Lower lobe of right lung (tissue), 2 donors: ENCODE measurements at regions not wholly inside any gene's neighbourhood (a gene's known extent, or its start where the extent isn't known, plus 50 kb on each side); places are given as distances from the start of the nearest gene placed in this dataset.
A peak's percentile ranks its signal among the peaks of the same experiment; 100 is the strongest.

Source experiments
- ATAC-seq, 2 donors: fragments of 200-7000 bp; cut with Tn5 transposase; one replicate each; pipeline ENCODE4 v1.9.1; 2020 to 2022; ENCODE audit warnings: mild to moderate bottlenecking in 2 of 2, moderate library complexity in 2 of 2
- DNase-seq: peaks from one replicate; pipeline ENCODE4 v3.0.0-alpha.2; 2020
- H3K27ac ChIP-seq: fragments of 200-600 bp; one replicate; pipeline ENCODE4 v1.8.0; 2022
- H3K27me3 ChIP-seq: fragments of 200-600 bp; one replicate; pipeline ENCODE4 v1.8.0; 2022; ENCODE audit warnings: low read depth
- H3K36me3 ChIP-seq: fragments of 200-600 bp; one replicate; pipeline ENCODE4 v1.8.0; 2022; ENCODE audit warnings: mild to moderate bottlenecking
- H3K4me1 ChIP-seq: fragments of 200-600 bp; one replicate; pipeline ENCODE4 v1.8.0; 2022
- H3K4me3 ChIP-seq: fragments of 200-600 bp; one replicate; pipeline ENCODE4 v1.8.0; 2022; ENCODE audit warnings: mild to moderate bottlenecking
- H3K9me3 ChIP-seq: fragments of 200-600 bp; one replicate; pipeline ENCODE4 v1.8.0; 2022
- intact Hi-C: fragments of 100-400 bp; cut with DNase I; formaldehyde crosslinking; loops from one replicate; pipeline ENCODE4 v1.11.0; 2022
- TF ChIP-seq, protein P1 (sequence below): fragments of 200-600 bp; IDR thresholded peaks from one replicate; pipeline ENCODE4 v1.8.0; 2022; ENCODE audit warnings: antibody characterized with exemption, mild to moderate bottlenecking
- donor health status: DM: no; HTN: yes; CAD: no; lungs with severe emphysema.

DNA sequence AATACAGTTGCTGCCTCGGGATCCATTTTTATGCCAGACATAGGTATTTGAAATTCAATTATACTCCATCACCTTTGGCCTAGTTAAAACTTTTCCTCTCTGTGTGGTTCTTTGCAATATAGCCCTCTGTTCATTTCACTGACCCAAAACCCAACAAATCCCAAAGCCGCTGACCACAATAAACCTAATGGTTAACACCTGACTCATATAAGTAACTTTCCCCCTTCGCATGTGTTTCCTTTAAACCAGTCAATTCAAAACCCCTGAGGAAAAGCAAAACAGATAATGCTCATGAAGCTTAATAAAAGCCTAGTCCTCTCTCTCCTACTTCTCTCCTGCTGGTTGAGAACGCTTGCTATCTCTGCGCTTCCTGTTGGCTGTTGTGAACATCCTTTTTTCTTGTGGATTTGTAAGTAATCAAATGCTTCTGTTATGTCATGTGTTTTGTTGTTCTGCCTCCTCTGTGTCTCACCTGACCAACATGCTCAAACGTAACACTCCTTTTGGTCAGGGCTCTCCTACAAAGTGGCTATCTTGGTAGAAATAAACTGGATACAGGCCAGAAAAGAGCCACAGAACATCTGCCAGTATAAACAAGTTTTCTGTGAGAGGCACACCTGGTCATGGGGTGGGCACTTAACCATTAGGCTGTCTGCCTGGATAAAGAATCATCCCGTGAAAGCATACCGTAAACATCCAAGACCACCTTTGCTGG is 652.6 kb downstream of the METTL15 start:
- no peaks in the 10 kb centered on the region for H3K4me1 ChIP-seq

DNA sequence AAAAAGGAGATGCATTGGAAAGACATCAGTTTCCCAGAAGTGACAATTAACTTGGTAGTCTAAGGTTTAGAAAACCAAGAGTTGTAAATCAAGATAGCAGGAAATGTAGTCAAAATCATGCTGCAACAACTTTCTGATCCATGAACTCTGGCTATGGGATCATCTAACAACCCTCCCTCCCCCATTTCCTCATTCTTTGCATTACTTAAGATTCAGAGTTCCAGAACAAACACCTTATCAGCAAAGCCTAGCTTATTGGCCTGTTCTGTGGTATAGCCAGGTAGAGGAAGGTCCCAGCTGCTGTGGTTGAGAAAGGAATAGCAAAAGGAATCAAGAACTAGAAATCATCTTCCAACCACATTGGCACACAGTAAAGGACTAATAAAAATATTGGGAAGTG is 651.1 kb downstream of the METTL15 start:
- DNase-seq (no peak), ATAC-seq (peak; percentile 75 to 78)
- Histone ChIP-seq H3K27ac (no peak overlapping the region), H3K4me1 (no peaks in the 10 kb centered on the region), H3K27me3 (no peaks in the 10 kb centered on the region), H3K9me3 (no peaks in the 10 kb centered on the region), H3K36me3 (no peaks in the 10 kb centered on the region), H3K4me3 (no peak overlapping the region)
- TF ChIP-seq, protein P1, sequence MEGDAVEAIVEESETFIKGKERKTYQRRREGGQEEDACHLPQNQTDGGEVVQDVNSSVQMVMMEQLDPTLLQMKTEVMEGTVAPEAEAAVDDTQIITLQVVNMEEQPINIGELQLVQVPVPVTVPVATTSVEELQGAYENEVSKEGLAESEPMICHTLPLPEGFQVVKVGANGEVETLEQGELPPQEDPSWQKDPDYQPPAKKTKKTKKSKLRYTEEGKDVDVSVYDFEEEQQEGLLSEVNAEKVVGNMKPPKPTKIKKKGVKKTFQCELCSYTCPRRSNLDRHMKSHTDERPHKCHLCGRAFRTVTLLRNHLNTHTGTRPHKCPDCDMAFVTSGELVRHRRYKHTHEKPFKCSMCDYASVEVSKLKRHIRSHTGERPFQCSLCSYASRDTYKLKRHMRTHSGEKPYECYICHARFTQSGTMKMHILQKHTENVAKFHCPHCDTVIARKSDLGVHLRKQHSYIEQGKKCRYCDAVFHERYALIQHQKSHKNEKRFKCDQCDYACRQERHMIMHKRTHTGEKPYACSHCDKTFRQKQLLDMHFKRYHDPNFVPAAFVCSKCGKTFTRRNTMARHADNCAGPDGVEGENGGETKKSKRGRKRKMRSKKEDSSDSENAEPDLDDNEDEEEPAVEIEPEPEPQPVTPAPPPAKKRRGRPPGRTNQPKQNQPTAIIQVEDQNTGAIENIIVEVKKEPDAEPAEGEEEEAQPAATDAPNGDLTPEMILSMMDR: no peak
- intact Hi-C loops: no loop called here

More for the DNA sequence above, 652.6 kb downstream of the METTL15 start:
- Histone ChIP-seq H3K9me3 (no peaks in the 10 kb centered on the region), H3K4me3 (no peak overlapping the region), H3K27ac (no peak overlapping the region), H3K36me3 (no peaks in the 10 kb centered on the region), H3K27me3 (no peaks in the 10 kb centered on the region)
- DNase-seq: no peak
- no peak for ATAC-seq
- TF ChIP-seq, protein P1: no peak
- intact Hi-C loops: no loop called here

DNA sequence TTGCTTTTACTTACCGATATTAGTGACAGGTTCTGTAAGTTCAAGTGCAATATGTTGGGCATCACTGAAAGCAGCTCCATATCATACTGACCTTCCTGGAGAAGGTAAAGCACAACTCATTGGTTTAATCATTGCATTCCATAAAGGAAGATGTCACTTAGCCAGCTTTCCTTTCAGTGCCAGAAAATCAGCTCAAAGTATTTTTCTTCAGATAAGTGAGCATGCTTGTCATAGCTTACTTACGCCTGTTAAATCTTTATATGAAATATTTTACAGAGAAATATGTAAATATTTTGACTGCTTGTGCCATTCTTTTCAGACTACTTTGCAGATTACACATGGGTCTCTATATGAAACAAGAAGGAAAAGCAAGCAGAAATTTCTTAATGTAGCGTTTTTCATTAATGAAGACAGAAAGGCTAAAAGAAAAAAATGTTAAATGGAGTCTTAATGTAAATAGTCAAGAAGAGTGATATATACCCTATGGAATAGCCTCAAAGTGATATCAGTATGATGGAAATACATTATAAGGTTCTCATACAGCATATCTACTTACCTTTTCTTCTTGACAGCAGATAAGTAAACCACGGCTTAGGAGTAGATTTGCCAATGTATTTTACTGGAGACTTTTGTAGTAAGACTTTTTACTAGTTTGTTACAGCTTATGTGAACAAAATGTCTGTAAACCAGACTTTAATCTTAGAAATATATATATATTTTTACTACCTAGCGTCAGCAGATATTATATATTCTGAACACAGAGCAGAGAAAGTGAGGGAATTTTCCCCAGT is 649.7 kb downstream of the METTL15 start:
- H3K9me3 ChIP-seq: no peaks in the 10 kb centered on the region
- no peak for DNase-seq
- H3K36me3 ChIP-seq: no peaks in the 10 kb centered on the region
- no peaks in the 10 kb centered on the region for H3K4me1 ChIP-seq
- no peak overlapping the region for H3K4me3 ChIP-seq
- TF ChIP-seq, protein P1: no peak
- intact Hi-C loops: no loop called here
- H3K27me3 ChIP-seq: no peaks in the 10 kb centered on the region
- no peak overlapping the region for H3K27ac ChIP-seq
- ATAC-seq: peak in 1 of 2 donors; percentile 33

DNA sequence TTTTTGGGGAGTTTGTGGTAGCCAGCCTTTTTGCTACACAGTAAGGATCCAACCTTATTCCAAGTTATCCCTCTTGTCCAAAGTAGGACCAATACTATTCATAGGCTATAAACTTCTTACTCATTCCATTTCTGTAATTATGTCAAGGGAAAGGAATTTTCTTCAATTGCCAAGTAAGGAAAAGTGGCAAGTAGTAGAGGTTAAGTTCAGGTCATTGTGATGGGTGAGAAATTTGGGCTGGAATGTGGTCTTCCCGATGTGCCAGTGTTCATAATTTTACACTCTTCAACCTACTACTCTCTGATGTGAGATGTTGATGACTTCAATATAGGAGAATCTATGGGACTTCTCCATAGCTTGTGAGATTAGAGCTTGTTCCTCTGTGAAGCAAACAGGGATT is 648.8 kb downstream of the METTL15 start:
- no peaks in the 10 kb centered on the region for H3K9me3 ChIP-seq
- DNase-seq (no peak), ATAC-seq (no peak)
- intact Hi-C loops: no loop called here
- TF ChIP-seq, protein P1: no peak
- no peak overlapping the region for H3K27ac ChIP-seq
- no peaks in the 10 kb centered on the region for H3K4me1 ChIP-seq
- no peak overlapping the region for H3K4me3 ChIP-seq
- no peaks in the 10 kb centered on the region for H3K27me3 ChIP-seq
- H3K36me3 ChIP-seq: no peaks in the 10 kb centered on the region

DNA sequence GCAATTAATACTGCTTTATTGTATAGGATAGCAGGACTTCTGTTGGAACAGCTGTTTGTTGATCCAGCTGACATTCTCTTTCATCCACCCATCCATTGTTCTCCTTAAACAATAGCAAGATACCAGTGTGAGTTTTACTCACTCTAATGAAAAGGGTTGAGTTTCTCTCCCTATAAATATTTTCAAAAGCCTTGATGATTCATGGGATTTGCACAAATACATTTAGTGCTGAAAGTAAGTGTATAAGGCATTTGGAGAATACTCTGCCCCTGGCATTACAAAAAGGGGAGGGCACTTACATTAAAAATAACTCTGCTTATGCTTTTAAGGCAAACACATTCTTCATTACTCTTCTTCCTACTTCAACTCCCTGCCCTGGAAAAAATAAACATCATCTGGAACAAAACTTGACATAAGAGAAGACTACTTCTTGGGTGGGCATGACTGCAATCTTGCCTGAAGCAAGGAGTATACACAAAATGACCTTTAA is 634.9 kb downstream of the METTL15 start:
- no peaks in the 10 kb centered on the region for H3K9me3 ChIP-seq
- no peaks in the 10 kb centered on the region for H3K36me3 ChIP-seq
- DNase-seq: no peak
- no peaks in the 10 kb centered on the region for H3K27me3 ChIP-seq
- intact Hi-C loops: no loop called here
- H3K27ac ChIP-seq: no peak overlapping the region
- TF ChIP-seq, protein P1: no peak
- no peak overlapping the region for H3K4me3 ChIP-seq
- no peaks in the 10 kb centered on the region for H3K4me1 ChIP-seq
- no peak for ATAC-seq
